Panc1 (cell line): ENCODE measurements at regions not wholly inside any gene's neighbourhood (a gene's known extent, or its start where the extent isn't known, plus 50 kb on each side); places are given as distances from the start of the nearest gene placed in this dataset.

Source experiments
- ATAC-seq: fragments of 200-7000 bp; cut with Tn5 transposase; 2 replicates; pipeline ENCODE4 v1.9.1; 2020; ENCODE audit warnings: mild to moderate bottlenecking, moderate library complexity
- BruUV-seq: library from RNA; stranded (reverse); fragments of 400-500 nt; replicated peaks from 2 replicates; lab custom pipeline; 2021; lab: Mats Ljungman, UMichigan
- CTCF ChIA-PET: fragments of 300-600 bp; sonication (Branson Sonifier 250); formaldehyde crosslinking; loops from one replicate; lab custom pipeline; 2022; ENCODE audit warnings: antibody characterized with exemption; lab: Charles Lee
- POLR2A ChIA-PET: fragments of 300-600 bp; sonication (Branson Sonifier 250); formaldehyde crosslinking; loops from one replicate; lab custom pipeline; 2022; ENCODE audit warnings: antibody characterized with exemption; lab: Charles Lee
- DNase-seq: peaks from one replicate; pipeline ENCODE4 v3.0.0-alpha.2; 2010; ENCODE audit warnings: low read depth, low spot score
- H3K27ac ChIP-seq: 2 replicates; pipeline ENCODE4 v1.5.1; 2011; ENCODE audit warnings: mild to moderate bottlenecking, low read length, inconsistent platforms
- H3K27me3 ChIP-seq: fragments of 200-500 bp; sonication (Bioruptor generic); 2 replicates; pipeline ENCODE4 v1.6.0; 2014; ENCODE audit warnings: low read length, inconsistent platforms; ENCODE audit not compliant: control insufficient read depth, insufficient read depth
- H3K36me3 ChIP-seq: fragments of 200-500 bp; sonication (Bioruptor generic); 2 replicates; pipeline ENCODE4 v1.5.1; 2014; ENCODE audit warnings: inconsistent platforms, mild to moderate bottlenecking, low read length, moderate library complexity; ENCODE audit not compliant: control insufficient read depth, insufficient read depth
- H3K4me1 ChIP-seq: 2 replicates; pipeline ENCODE4 v1.5.1; 2011; ENCODE audit warnings: inconsistent platforms, mild to moderate bottlenecking, low read length, moderate library complexity; ENCODE audit not compliant: control insufficient read depth, insufficient read depth
- H3K4me3 ChIP-seq, 2 experiments: 2 replicates each; pipeline ENCODE4 v1.5.1; 2011 to 2012; ENCODE audit warnings: low read depth in 2 of 2, low read length in 2 of 2, mild to moderate bottlenecking in 2 of 2, inconsistent platforms in 1 of 2, moderate library complexity in 1 of 2
- H3K9me3 ChIP-seq: fragments of 200-500 bp; sonication (Bioruptor generic); 2 replicates; pipeline ENCODE4 v1.5.1; 2014; ENCODE audit warnings: low read depth, mild to moderate bottlenecking, inconsistent platforms, low read length, moderate library complexity; ENCODE audit not compliant: control insufficient read depth, insufficient read depth
- POLR2AphosphoS5 ChIP-seq: IDR thresholded peaks from 2 replicates; pipeline ENCODE4 v1.6.1; 2012; ENCODE audit warnings: mild to moderate bottlenecking, low read depth, low read length, moderate library complexity
- SIN3A ChIP-seq: IDR thresholded peaks from 2 replicates; pipeline ENCODE4 v1.6.1; 2012; ENCODE audit warnings: low read depth, mild to moderate bottlenecking, low read length, moderate library complexity, borderline replicate concordance; ENCODE audit not compliant: insufficient read depth
- TCF7L2 ChIP-seq: IDR thresholded peaks from 2 replicates; pipeline ENCODE4 v1.6.1; 2011; ENCODE audit warnings: mild to moderate bottlenecking, low read depth, low read length, inconsistent platforms
- in situ Hi-C: cut with HindIII; loops from 2 replicates; pipeline ENCODE4 v1.10.0; 2016; ENCODE audit warnings: low sequenced_read_pairs, low pct_unique_long_range_greater_than_20kb
- intact Hi-C: fragments of 100-400 bp; cut with micrococcal nuclease; formaldehyde crosslinking; loops from one replicate; pipeline ENCODE4 v1.10.0; 2022; ENCODE audit not compliant: unreplicated experiment
- TF ChIP-seq, protein P1 (sequence below): fragments of 450-650 bp; IDR thresholded peaks from 2 replicates; pipeline ENCODE4 v1.5.1; 2017; ENCODE audit warnings: mild to moderate bottlenecking
- TF ChIP-seq, protein P2 (sequence below), 2 experiments: IDR thresholded peaks; 2 replicates each; pipeline ENCODE4 v1.6.1; 2011 to 2012; ENCODE audit warnings: low read depth in 2 of 2, control low read depth in 1 of 2, low read length in 1 of 2, mild to moderate bottlenecking in 1 of 2, moderate library complexity in 1 of 2; ENCODE audit not compliant: insufficient read depth in 1 of 2

DNA sequence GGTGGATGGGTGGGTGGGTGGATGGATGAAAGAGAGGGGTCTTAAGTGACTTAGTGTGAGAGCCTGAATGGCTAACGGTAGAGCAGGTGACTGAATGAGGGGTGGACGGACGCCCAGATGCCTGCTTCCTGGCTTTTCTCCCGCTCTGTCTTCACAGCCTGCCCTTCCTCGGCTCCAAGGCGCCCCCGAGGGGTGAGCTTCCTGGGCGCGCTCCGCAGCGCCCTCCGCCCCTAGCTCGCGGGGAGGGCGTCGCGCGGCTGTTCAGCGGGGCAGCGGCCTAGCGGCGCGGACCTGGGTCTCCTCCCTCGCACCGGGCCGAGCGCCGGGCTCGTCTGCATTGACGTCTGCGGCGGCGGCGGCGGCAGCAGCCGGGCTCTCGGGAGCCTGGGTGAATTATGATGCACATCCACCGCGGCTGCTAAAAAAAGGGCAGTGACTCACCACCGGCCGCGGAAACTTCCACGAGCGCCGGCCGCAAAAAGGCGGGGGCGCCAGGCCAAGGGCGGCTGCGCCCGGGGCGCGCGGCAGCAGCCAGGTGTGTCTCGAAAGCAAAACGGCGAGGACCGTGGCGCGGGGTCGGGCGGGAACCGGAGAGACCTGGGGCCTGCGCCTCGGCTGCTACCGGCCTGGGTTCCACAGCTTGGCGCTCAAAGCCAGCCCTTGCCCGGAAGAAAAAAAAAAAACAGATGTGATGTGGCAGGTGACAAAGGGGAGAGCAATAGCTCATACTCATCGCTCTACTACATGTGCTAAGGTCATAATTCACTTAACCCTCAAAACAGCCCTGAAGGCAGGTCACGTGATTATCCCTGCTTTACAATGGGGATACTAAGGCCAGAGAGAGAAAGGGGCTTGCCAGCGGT lies 143.0 kb upstream of the ADRA1B start:
- peak; percentile 15 for DNase-seq
- H3K27me3 ChIP-seq, result no peaks in the 10 kb centered on the region
- ChIA-PET CTCF (no interaction called here), POLR2A (no interaction called here)
- H3K27ac ChIP-seq, result no peak overlapping the region
- peak overlapping the region; percentile 44 to 57 for H3K4me3 ChIP-seq
- no TSS peak for BruUV-seq
- no peaks in the 10 kb centered on the region; the same call in none of the 2 replicates for H3K4me1 ChIP-seq
- no peaks in the 10 kb centered on the region for H3K9me3 ChIP-seq
- ATAC-seq, result peak; percentile 92
- H3K36me3 ChIP-seq, result no peaks in the 10 kb centered on the region
- intact Hi-C loops (loop anchor here (10.0 kb wide), 2 partner anchors 142 to 188 kb away; partner anchors contain the start of gene ADRA1B), in situ Hi-C loops (no loop called here)
- TF ChIP-seq, protein P1, sequence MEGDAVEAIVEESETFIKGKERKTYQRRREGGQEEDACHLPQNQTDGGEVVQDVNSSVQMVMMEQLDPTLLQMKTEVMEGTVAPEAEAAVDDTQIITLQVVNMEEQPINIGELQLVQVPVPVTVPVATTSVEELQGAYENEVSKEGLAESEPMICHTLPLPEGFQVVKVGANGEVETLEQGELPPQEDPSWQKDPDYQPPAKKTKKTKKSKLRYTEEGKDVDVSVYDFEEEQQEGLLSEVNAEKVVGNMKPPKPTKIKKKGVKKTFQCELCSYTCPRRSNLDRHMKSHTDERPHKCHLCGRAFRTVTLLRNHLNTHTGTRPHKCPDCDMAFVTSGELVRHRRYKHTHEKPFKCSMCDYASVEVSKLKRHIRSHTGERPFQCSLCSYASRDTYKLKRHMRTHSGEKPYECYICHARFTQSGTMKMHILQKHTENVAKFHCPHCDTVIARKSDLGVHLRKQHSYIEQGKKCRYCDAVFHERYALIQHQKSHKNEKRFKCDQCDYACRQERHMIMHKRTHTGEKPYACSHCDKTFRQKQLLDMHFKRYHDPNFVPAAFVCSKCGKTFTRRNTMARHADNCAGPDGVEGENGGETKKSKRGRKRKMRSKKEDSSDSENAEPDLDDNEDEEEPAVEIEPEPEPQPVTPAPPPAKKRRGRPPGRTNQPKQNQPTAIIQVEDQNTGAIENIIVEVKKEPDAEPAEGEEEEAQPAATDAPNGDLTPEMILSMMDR, result peak; percentile 73
- no peak for TF ChIP-seq SIN3A
- TF ChIP-seq TCF7L2, result no peak
- no peak for TF ChIP-seq POLR2AphosphoS5
- TF ChIP-seq, protein P2, sequence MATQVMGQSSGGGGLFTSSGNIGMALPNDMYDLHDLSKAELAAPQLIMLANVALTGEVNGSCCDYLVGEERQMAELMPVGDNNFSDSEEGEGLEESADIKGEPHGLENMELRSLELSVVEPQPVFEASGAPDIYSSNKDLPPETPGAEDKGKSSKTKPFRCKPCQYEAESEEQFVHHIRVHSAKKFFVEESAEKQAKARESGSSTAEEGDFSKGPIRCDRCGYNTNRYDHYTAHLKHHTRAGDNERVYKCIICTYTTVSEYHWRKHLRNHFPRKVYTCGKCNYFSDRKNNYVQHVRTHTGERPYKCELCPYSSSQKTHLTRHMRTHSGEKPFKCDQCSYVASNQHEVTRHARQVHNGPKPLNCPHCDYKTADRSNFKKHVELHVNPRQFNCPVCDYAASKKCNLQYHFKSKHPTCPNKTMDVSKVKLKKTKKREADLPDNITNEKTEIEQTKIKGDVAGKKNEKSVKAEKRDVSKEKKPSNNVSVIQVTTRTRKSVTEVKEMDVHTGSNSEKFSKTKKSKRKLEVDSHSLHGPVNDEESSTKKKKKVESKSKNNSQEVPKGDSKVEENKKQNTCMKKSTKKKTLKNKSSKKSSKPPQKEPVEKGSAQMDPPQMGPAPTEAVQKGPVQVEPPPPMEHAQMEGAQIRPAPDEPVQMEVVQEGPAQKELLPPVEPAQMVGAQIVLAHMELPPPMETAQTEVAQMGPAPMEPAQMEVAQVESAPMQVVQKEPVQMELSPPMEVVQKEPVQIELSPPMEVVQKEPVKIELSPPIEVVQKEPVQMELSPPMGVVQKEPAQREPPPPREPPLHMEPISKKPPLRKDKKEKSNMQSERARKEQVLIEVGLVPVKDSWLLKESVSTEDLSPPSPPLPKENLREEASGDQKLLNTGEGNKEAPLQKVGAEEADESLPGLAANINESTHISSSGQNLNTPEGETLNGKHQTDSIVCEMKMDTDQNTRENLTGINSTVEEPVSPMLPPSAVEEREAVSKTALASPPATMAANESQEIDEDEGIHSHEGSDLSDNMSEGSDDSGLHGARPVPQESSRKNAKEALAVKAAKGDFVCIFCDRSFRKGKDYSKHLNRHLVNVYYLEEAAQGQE (IDR thresholded peaks at IDR 0.05; ENCODE audit: insufficient read depth in 1 of 2, low read depth in 2 of 2, low read length in 1 of 2), result no peak

DNA sequence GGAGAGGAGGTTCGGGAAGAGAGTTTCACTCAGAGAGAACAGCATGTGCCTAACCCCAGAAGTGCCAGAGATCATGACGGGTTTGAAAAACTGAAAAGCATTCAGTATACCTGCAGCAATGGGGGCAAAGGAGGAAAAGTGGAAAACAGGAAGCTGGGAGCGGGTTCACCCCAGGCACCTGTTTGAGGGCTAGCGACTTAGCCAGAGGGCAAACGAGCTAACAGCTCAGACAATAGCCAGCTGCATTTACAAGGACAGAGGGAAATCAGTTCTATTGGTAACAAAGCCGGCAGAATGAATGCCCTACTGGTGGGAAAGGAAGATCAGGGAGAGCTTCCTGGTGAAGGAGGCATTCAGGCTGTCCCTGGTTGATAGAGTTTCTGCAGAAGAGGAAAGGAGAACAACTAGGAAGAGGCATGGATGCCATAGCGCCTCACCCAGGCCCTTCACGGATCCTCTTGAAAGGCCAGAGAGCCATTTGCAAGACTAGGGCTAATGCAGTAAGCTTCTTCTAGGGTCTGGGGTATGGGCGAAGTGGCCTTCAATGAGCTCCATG lies 141.7 kb upstream of the ADRA1B start:
- Histone ChIP-seq H3K27ac (no peak overlapping the region), H3K4me1 (no peaks in the 10 kb centered on the region; the same call in none of the 2 replicates), H3K9me3 (no peaks in the 10 kb centered on the region), H3K36me3 (no peaks in the 10 kb centered on the region), H3K27me3 (no peaks in the 10 kb centered on the region), H3K4me3 (no peak overlapping the region)
- BruUV-seq, result no TSS peak
- TF ChIP-seq, protein P1, result peak; percentile 11; the same call in 1 of the 2 replicates
- no peak for TF ChIP-seq SIN3A
- in situ Hi-C loops (no loop called here), intact Hi-C loops (loop anchor here (10.0 kb wide), 2 partner anchors 140 to 190 kb away; partner anchors contain the start of gene ADRA1B)
- POLR2A ChIA-PET, result interaction anchor here (0.6 kb wide), 1 partner anchor 160 kb away, joined by 7 read pairs; no protein-coding TSS in a partner anchor
- no peak for DNase-seq
- ATAC-seq, result no peak
- CTCF ChIA-PET, result interaction anchor here (0.6 kb wide), 1 partner anchor 181 kb away, joined by 3 read pairs; no protein-coding TSS in a partner anchor
